Fibroblast of the aortic adventitia (primary cell): ENCODE measurements at regions not wholly inside any gene's neighbourhood (a gene's known extent, or its start where the extent isn't known, plus 50 kb on each side); places are given as distances from the start of the nearest gene placed in this dataset.

Source experiments
- DNase-seq: peaks from one replicate; pipeline ENCODE4 v3.0.0-alpha.2; 2010; ENCODE audit warnings: low read depth
- H3K4me3 ChIP-seq: 2 replicates; pipeline ENCODE4 v1.5.1; 2011; ENCODE audit warnings: low read depth, mild to moderate bottlenecking, control low read depth, low read length, moderate library complexity
- TF ChIP-seq, protein P1 (sequence below): IDR thresholded peaks from 2 replicates; pipeline ENCODE4 v1.5.1; 2011; ENCODE audit warnings: mild to moderate bottlenecking, low read length, control low read depth, inconsistent platforms; ENCODE audit not compliant: insufficient read depth

DNA sequence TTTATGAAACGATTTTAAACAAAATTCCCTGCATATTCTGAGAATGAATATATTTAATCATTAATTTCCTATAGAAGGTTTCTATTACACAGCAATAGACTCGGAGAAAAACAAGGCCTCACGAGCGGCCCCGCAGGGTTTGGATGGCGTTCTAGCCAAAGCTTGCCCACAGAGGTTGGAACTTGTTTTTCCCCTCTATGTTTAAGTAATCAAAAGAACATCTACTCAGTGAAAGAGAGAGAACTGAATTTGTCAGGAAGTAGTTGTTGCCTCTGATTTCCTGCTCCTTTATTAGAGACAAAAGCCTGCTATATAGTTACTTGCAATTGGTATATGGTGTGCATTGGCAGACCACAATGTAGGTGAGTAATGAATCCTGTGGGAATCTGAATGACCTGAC, 82.1 kb upstream of the HEY2 start:
- no peak overlapping the region for H3K4me3 ChIP-seq
- no peak for DNase-seq
- TF ChIP-seq, protein P1, sequence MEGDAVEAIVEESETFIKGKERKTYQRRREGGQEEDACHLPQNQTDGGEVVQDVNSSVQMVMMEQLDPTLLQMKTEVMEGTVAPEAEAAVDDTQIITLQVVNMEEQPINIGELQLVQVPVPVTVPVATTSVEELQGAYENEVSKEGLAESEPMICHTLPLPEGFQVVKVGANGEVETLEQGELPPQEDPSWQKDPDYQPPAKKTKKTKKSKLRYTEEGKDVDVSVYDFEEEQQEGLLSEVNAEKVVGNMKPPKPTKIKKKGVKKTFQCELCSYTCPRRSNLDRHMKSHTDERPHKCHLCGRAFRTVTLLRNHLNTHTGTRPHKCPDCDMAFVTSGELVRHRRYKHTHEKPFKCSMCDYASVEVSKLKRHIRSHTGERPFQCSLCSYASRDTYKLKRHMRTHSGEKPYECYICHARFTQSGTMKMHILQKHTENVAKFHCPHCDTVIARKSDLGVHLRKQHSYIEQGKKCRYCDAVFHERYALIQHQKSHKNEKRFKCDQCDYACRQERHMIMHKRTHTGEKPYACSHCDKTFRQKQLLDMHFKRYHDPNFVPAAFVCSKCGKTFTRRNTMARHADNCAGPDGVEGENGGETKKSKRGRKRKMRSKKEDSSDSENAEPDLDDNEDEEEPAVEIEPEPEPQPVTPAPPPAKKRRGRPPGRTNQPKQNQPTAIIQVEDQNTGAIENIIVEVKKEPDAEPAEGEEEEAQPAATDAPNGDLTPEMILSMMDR = no peak

DNA sequence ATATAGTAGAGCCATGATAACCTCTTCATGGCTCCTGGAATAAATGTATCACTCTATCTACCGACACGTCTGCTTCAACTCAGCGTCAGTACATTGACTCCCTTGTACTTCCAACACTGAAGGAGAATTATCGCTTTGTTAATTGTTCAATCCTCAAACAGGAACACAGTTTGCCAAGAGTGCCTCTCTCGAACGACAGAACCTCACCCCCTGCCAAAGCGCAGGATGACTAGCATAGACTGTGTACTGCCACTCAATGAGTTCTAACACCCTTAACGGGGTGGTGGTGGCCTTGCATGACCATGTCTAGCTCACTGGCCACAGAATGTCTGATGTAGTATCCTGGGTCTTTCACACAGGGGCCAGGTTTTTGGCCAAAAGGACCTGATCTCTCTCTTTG, 81.4 kb upstream of the HEY2 start:
- no peak overlapping the region for H3K4me3 ChIP-seq
- TF ChIP-seq, protein P1 = no peak
- no peak for DNase-seq

- no peak for DNase-seq
- no peak overlapping the region for H3K4me3 ChIP-seq
- TF ChIP-seq, protein P1 = no peak
Measured at GRCh38 chr6:125670568-125670967, 78.9 kb upstream of the HEY2 start.

- DNase-seq = no peak
- no peak overlapping the region for H3K4me3 ChIP-seq
- TF ChIP-seq, protein P1 = no peak
Measured at GRCh38 chr6:125671323-125671722, 78.1 kb upstream of the HEY2 start.

- DNase-seq = no peak
- H3K4me3 ChIP-seq = no peak overlapping the region
- TF ChIP-seq, protein P1 = no peak
Measured at GRCh38 chr6:125674230-125674629, 75.2 kb upstream of the HEY2 start.

GRCh38 chr6:125678601-125679000, 70.8 kb upstream of the HEY2 start:
- TF ChIP-seq, protein P1 = no peak
- DNase-seq = no peak
- no peak overlapping the region for H3K4me3 ChIP-seq

GRCh38 chr6:125679128-125679527, 70.3 kb upstream of the HEY2 start:
- TF ChIP-seq, protein P1 = no peak
- no peak for DNase-seq
- no peak overlapping the region for H3K4me3 ChIP-seq
